ENCODE measurements at regions not wholly inside any gene's neighbourhood (a gene's known extent, or its start where the extent isn't known, plus 50 kb on each side); places are given as distances from the start of the nearest gene placed in this dataset.

GRCh38 chr9:738209-738915 lies 103.1 kb upstream of the DMRT1 start:
- no peaks in the 10 kb centered on the region for H4K20me1 ChIP-seq (replicated peaks; ENCODE audit: insufficient read depth)
- no peaks in the 10 kb centered on the region for H3K79me2 ChIP-seq (replicated peaks; ENCODE audit: insufficient read depth)
- TF ChIP-seq POLR2AphosphoS5 (IDR thresholded peaks at IDR 0.05; ENCODE audit: low read depth), result no peak
- no peak for TF ChIP-seq ZNF462 (CRISPR knock-in tag; IDR thresholded peaks at IDR 0.05)
- no peak for TF ChIP-seq STAT1 (IDR thresholded peaks at IDR 0.05; ENCODE audit: unreplicated experiment)
- TF ChIP-seq CREB1 (CRISPR knock-in tag; IDR thresholded peaks at IDR 0.05; ENCODE audit: low read depth), result no peak
- no peak for TF ChIP-seq ZNF331 (CRISPR knock-in tag; IDR thresholded peaks at IDR 0.05; ENCODE audit: low read depth)
- no peak for TF ChIP-seq ETS1 (IDR thresholded peaks at IDR 0.05)
- H3F3A ChIP-seq (replicated peaks; ENCODE audit: low read depth), result no peaks in the 10 kb centered on the region
- Mint-ChIP-seq H3K36me3 (ENCODE audit: low read depth) (peaks cover 50% of the 10 kb centered on the region), H3K9me3 (no peaks in the 10 kb centered on the region), H3K4me3 (no peak overlapping the region), H3K27ac (no peak overlapping the region), H3K27me3 (ENCODE audit: insufficient read depth, low read depth, poor library complexity) (peaks cover 4% of the 10 kb centered on the region), H3K4me1 (no peaks in the 10 kb centered on the region)
- no peak overlapping the region for H3K4me2 ChIP-seq
- no peak for DNase-seq (ENCODE audit: low spot score)
- no peaks in the 10 kb centered on the region for H3K9me2 ChIP-seq (ENCODE audit: insufficient read depth)
- ATAC-seq, result no peak
- H3K27me3 ChIP-seq (ENCODE audit: insufficient read depth), result no peaks in the 10 kb centered on the region
- peaks cover 38% of the 10 kb centered on the region for H3K36me3 ChIP-seq (ENCODE audit: insufficient read depth)
- peak overlapping the region; percentile 32; the same call in 1 of the 2 replicates for H3K27ac ChIP-seq (ENCODE audit: low read depth)
- H2AFZ ChIP-seq, result no peak overlapping the region
- H3K4me1 ChIP-seq (ENCODE audit: insufficient read depth), result no peaks in the 10 kb centered on the region
- no peak overlapping the region for H3K4me3 ChIP-seq

Data from GM23338 (cell line).